B cell (primary cell): ENCODE measurements at regions not wholly inside any gene's neighbourhood (a gene's known extent, or its start where the extent isn't known, plus 50 kb on each side); places are given as distances from the start of the nearest gene placed in this dataset.

Source experiments
- ATAC-seq: fragments of 200-7000 bp; cut with Tn5 transposase; one replicate; pipeline ENCODE4 v1.10.0; 2021; ENCODE audit warnings: low read depth, mild to moderate bottlenecking, moderate number of reproducible peaks, moderate library complexity
- CTCF ChIA-PET: fragments of 350-600 bp; sonication (Branson Sonifier 250); formaldehyde crosslinking; loops from one replicate; lab custom pipeline; 2021; ENCODE audit warnings: antibody characterized with exemption, inconsistent platforms; lab: Charles Lee
- POLR2A ChIA-PET: fragments of 350-600 bp; sonication (Branson Sonifier 250); formaldehyde crosslinking; loops from one replicate; lab custom pipeline; 2021; ENCODE audit warnings: antibody characterized with exemption; lab: Charles Lee
- DNase-seq: peaks from one replicate; pipeline ENCODE4 v3.0.0; 2013
- H2AFZ ChIP-seq: 2 replicates; pipeline ENCODE4 v1.6.1; 2012; ENCODE audit warnings: mild to moderate bottlenecking, low read depth, low read length; ENCODE audit not compliant: insufficient read depth, poor library complexity, severe bottlenecking
- H3K27ac ChIP-seq, 2 donors: 1 replicate in 1 of 2; 2 replicates in 1 of 2; pipeline ENCODE4 v1.5.1; 2012 to 2013; ENCODE audit warnings: low read length in 2 of 2, mild to moderate bottlenecking in 2 of 2, moderate library complexity in 1 of 2
- H3K27me3 ChIP-seq, 4 experiments: fragments of 200-600 bp in 1 of 4; sonication (generic) in 1 of 4; replicated peaks in 1 of 4; 1 replicate in 2 of 4; 2 replicates in 2 of 4; pipeline versions ENCODE4 v1.6.1 to v1.7.0; 2013 to 2016; ENCODE audit warnings: low read length in 3 of 4, mild to moderate bottlenecking in 2 of 4, mixed read lengths in 1 of 4, moderate library complexity in 1 of 4; ENCODE audit not compliant: insufficient read depth in 4 of 4, control insufficient read depth in 3 of 4; ENCODE audit errors: control extremely low read depth in 1 of 4
- H3K36me3 ChIP-seq, 2 experiments: replicated peaks in 1 of 2; 1 replicate in 1 of 2; 2 replicates in 1 of 2; pipeline versions ENCODE4 v1.6.1 to v1.7.1; 2013; ENCODE audit warnings: low read length in 1 of 2; ENCODE audit not compliant: insufficient read depth in 2 of 2, control insufficient read depth in 1 of 2; ENCODE audit errors: control extremely low read depth in 1 of 2, extremely low read depth in 1 of 2
- H3K4me1 ChIP-seq, 2 donors: fragments of 200-600 bp in 1 of 2; sonication (generic) in 1 of 2; 1 replicate in 1 of 2; 2 replicates in 1 of 2; pipeline versions ENCODE4 v1.5.1 to v1.6.1; 2013 to 2017; ENCODE audit warnings: low read length in 2 of 2; ENCODE audit not compliant: control insufficient read depth in 2 of 2, insufficient read depth in 2 of 2
- H3K4me2 ChIP-seq: replicated peaks from 2 replicates; pipeline ENCODE3; 2012; ENCODE audit warnings: mild to moderate bottlenecking, low read depth, low read length; ENCODE audit not compliant: poor library complexity, severe bottlenecking
- H3K4me3 ChIP-seq, 5 experiments: fragments of 200-600 bp in 1 of 5; sonication (generic) in 1 of 5; 1 replicate in 3 of 5; 2 replicates in 2 of 5; pipeline versions ENCODE4 v1.5.1 to v1.7.0; 2011 to 2016; ENCODE audit warnings: low read length in 4 of 5, mild to moderate bottlenecking in 4 of 5, low read depth in 2 of 5, control low read depth in 1 of 5, moderate library complexity in 1 of 5; ENCODE audit not compliant: insufficient read depth in 1 of 5; ENCODE audit errors: control extremely low read depth in 1 of 5, extremely low read depth in 1 of 5
- H3K79me2 ChIP-seq: fragments of 200-600 bp; sonication (generic); one replicate; pipeline ENCODE4 v1.6.0; 2016; ENCODE audit warnings: low read length; ENCODE audit not compliant: control insufficient read depth, insufficient read depth
- H3K9ac ChIP-seq: fragments of 200-600 bp; sonication (generic); 2 replicates; pipeline ENCODE4 v1.6.1; 2017; ENCODE audit warnings: mild to moderate bottlenecking, low read length, moderate library complexity
- H3K9me3 ChIP-seq, 3 donors: one replicate each; pipeline versions ENCODE4 v1.6.1 to v1.7.1; 2013; ENCODE audit warnings: low read length in 2 of 3; ENCODE audit not compliant: control insufficient read depth in 2 of 3, insufficient read depth in 1 of 3; ENCODE audit errors: control extremely low read depth in 1 of 3
- H4K20me1 ChIP-seq: 2 replicates; pipeline ENCODE4 v1.6.0; 2012; ENCODE audit warnings: mild to moderate bottlenecking, low read length; ENCODE audit not compliant: insufficient read depth, control insufficient read depth, poor library complexity, severe bottlenecking
- H3K27ac Mint-ChIP-seq: one replicate; pipeline ENCODE4 v1.8.0; 2021; ENCODE audit warnings: mixed read lengths
- H3K27me3 Mint-ChIP-seq: one replicate; pipeline ENCODE4 v1.8.0; 2021; ENCODE audit warnings: mixed read lengths
- H3K4me1 Mint-ChIP-seq: one replicate; pipeline ENCODE4 v1.8.0; 2021; ENCODE audit warnings: mixed read lengths
- H3K4me3 Mint-ChIP-seq: one replicate; pipeline ENCODE4 v1.8.0; 2021; ENCODE audit warnings: mixed read lengths
- H3K9me3 Mint-ChIP-seq: one replicate; pipeline ENCODE4 v1.8.0; 2022; ENCODE audit warnings: mixed read lengths; ENCODE audit not compliant: insufficient read depth
- EZH2 ChIP-seq: IDR thresholded peaks from 2 replicates; pipeline ENCODE4 v1.6.1; 2012; ENCODE audit warnings: borderline replicate concordance, low read depth, mild to moderate bottlenecking, moderate library complexity, low read length; ENCODE audit not compliant: insufficient read depth, poor library complexity, severe bottlenecking
- WGBS: methylation state at CpG from one replicate; pipeline ENCODE4 v1.1.5; 2013; ENCODE audit warnings: missing lambda C conversion rate; ENCODE audit not compliant: insufficient coverage; 5-methylcytosine and 5-hydroxymethylcytosine counted together
- intact Hi-C: fragments of 100-400 bp; cut with micrococcal nuclease; formaldehyde crosslinking; loops from one replicate; pipeline ENCODE4 v1.10.0; 2022
- TF ChIP-seq, protein P1 (sequence below): fragments of 200-600 bp; IDR thresholded peaks from one replicate; pipeline ENCODE4 v1.8.0; 2022; ENCODE audit warnings: antibody characterized with exemption, mild to moderate bottlenecking

DNA sequence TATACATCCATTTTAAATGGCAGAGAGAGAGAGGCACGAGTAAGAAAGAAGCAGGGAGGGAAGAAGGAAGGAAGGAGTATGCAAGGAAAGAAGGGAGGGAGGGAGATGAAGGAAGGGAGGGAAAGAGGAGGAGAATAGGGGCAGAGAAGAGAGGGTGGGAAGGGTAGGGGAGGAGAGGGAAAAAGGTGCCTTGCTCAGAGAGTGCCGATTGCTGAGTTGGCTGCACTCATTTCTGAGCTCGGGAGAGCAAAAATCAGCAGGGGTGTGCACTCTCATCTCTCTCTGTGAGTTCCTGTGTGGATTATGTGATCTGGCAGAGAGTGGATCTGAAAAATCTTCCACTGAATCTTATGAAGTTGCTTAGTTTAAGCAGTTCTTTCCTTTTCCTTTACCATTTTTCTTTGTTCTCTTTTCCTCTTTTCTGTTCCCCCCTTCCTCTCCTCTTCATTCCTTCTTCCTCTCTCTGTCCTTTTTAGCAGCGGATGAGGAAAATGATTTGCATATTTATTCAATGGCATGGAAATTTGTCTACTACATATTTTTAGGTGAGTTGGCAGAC lies 108.7 kb downstream of the PERP start:
- DNase-seq (no peak), ATAC-seq (no peak)
- Histone ChIP-seq H3K4me1 (no peaks in the 10 kb centered on the region), H3K36me3 (no peaks in the 10 kb centered on the region), H3K9ac (no peak overlapping the region), H3K27ac (no peak overlapping the region), H3K27me3 (no peaks in the 10 kb centered on the region), H4K20me1 (no peaks in the 10 kb centered on the region), H3K9me3 (peaks cover 0 to 5% (median 1%) of the 10 kb centered on the region in 3 donors), H3K79me2 (no peaks in the 10 kb centered on the region), H2AFZ (no peak overlapping the region), H3K4me2 (no peak overlapping the region), H3K4me3 (no peak overlapping the region)
- intact Hi-C loops, result no loop called here
- Mint-ChIP-seq H3K4me1 (peaks cover 3% of the 10 kb centered on the region), H3K27me3 (peaks cover 16% of the 10 kb centered on the region), H3K27ac (no peak overlapping the region), H3K4me3 (no peak overlapping the region), H3K9me3 (no peaks in the 10 kb centered on the region)
- CTCF ChIA-PET, result no interaction called here
- WGBS, result 82% methylated on average over 3 of the region's 4 CpGs
- POLR2A ChIA-PET, result no interaction called here
- no peak for TF ChIP-seq EZH2
- TF ChIP-seq, protein P1, sequence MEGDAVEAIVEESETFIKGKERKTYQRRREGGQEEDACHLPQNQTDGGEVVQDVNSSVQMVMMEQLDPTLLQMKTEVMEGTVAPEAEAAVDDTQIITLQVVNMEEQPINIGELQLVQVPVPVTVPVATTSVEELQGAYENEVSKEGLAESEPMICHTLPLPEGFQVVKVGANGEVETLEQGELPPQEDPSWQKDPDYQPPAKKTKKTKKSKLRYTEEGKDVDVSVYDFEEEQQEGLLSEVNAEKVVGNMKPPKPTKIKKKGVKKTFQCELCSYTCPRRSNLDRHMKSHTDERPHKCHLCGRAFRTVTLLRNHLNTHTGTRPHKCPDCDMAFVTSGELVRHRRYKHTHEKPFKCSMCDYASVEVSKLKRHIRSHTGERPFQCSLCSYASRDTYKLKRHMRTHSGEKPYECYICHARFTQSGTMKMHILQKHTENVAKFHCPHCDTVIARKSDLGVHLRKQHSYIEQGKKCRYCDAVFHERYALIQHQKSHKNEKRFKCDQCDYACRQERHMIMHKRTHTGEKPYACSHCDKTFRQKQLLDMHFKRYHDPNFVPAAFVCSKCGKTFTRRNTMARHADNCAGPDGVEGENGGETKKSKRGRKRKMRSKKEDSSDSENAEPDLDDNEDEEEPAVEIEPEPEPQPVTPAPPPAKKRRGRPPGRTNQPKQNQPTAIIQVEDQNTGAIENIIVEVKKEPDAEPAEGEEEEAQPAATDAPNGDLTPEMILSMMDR, result no peak

DNA sequence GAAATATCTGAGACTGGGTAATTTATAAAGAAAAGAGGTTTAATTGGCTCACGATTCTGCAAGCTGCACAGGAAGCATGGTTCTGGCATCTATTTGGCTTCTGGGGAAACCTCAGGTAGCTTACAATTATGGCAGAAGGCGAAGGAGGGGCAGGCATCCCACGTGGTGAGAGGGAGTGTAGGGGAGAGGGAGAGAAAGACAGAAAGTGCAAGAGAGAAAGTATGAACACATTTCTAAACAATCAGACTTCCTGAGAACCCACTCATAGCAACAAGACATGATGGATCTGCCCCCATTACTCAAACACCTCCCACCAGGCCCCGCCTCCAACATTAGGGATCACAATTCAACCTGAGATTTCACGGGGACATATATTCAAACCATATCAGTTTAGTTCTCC lies 107.4 kb downstream of the PERP start:
- Mint-ChIP-seq H3K4me1 (peaks cover 3% of the 10 kb centered on the region), H3K27ac (no peak overlapping the region), H3K4me3 (no peak overlapping the region), H3K27me3 (peaks cover 15% of the 10 kb centered on the region), H3K9me3 (no peaks in the 10 kb centered on the region)
- no peaks in the 10 kb centered on the region for H3K79me2 ChIP-seq
- no peaks in the 10 kb centered on the region for H3K4me1 ChIP-seq
- H3K27me3 ChIP-seq, result no peaks in the 10 kb centered on the region
- H3K4me3 ChIP-seq, result no peak overlapping the region
- POLR2A ChIA-PET, result no interaction called here
- H3K27ac ChIP-seq, result no peak overlapping the region
- H3K36me3 ChIP-seq, result no peaks in the 10 kb centered on the region
- no peak overlapping the region for H3K4me2 ChIP-seq
- no peak overlapping the region for H3K9ac ChIP-seq
- CTCF ChIA-PET, result interaction anchor here (1.0 to 10.8 kb wide), 4 partner anchors 8 to 340 kb away, joined by 3 to 89 read pairs (median 15); no protein-coding TSS in a partner anchor
- no peaks in the 10 kb centered on the region for H4K20me1 ChIP-seq
- 77% methylated on average over 2 of the region's 5 CpGs for WGBS
- DNase-seq, result no peak
- ATAC-seq, result no peak
- intact Hi-C loops, result no loop called here
- H3K9me3 ChIP-seq, result peaks cover 0 to 5% (median 1%) of the 10 kb centered on the region in 3 donors
- no peak for TF ChIP-seq EZH2
- TF ChIP-seq, protein P1, result no peak
- no peak overlapping the region for H2AFZ ChIP-seq
